Endothelial cell (in vitro differentiated cells): ENCODE measurements at regions not wholly inside any gene's neighbourhood (a gene's known extent, or its start where the extent isn't known, plus 50 kb on each side); places are given as distances from the start of the nearest gene placed in this dataset.

ENCODE experiments used
- DNase-seq: peaks from one replicate; pipeline ENCODE4 v3.0.0; 2021; ENCODE audit warnings: low spot score
- H3K27ac Mint-ChIP-seq: one replicate; pipeline ENCODE4 v1.8.0; 2021; ENCODE audit warnings: mixed read lengths, inconsistent platforms; ENCODE audit not compliant: unreplicated experiment
- H3K27me3 Mint-ChIP-seq: one replicate; pipeline ENCODE4 v1.8.0; 2021; ENCODE audit warnings: mild to moderate bottlenecking, moderate library complexity, mixed read lengths, inconsistent platforms; ENCODE audit not compliant: unreplicated experiment
- H3K36me3 Mint-ChIP-seq: one replicate; pipeline ENCODE4 v1.8.0; 2021; ENCODE audit warnings: mild to moderate bottlenecking, low read depth, mixed read lengths, inconsistent platforms; ENCODE audit not compliant: unreplicated experiment
- H3K4me1 Mint-ChIP-seq: one replicate; pipeline ENCODE4 v1.8.0; 2021; ENCODE audit warnings: mild to moderate bottlenecking, mixed read lengths, inconsistent platforms; ENCODE audit not compliant: unreplicated experiment
- H3K4me3 Mint-ChIP-seq: one replicate; pipeline ENCODE4 v1.8.0; 2021; ENCODE audit warnings: mild to moderate bottlenecking, mixed read lengths, inconsistent platforms; ENCODE audit not compliant: unreplicated experiment
- H3K9me3 Mint-ChIP-seq: one replicate; pipeline ENCODE4 v1.8.0; 2021; ENCODE audit warnings: mixed read lengths, inconsistent platforms; ENCODE audit not compliant: unreplicated experiment
- CTCF ChIP-seq: fragments of 200-600 bp; sonication (generic); IDR thresholded peaks from one replicate; pipeline ENCODE4 v1.5.0; 2021; ENCODE audit warnings: antibody characterized with exemption; ENCODE audit not compliant: unreplicated experiment

GRCh38 chr3:168628549-168628948, 532.8 kb upstream of the GOLIM4 start:
- H3K27me3 Mint-ChIP-seq = no peaks in the 10 kb centered on the region
- H3K4me1 Mint-ChIP-seq = no peaks in the 10 kb centered on the region
- no peak for TF ChIP-seq CTCF
- no peaks in the 10 kb centered on the region for H3K9me3 Mint-ChIP-seq
- H3K4me3 Mint-ChIP-seq = no peak overlapping the region
- H3K27ac Mint-ChIP-seq = no peak overlapping the region
- H3K36me3 Mint-ChIP-seq = no peaks in the 10 kb centered on the region
- DNase-seq = no peak

GRCh38 chr3:168625477-168625876, 529.8 kb upstream of the GOLIM4 start:
- H3K9me3 Mint-ChIP-seq = no peaks in the 10 kb centered on the region
- H3K36me3 Mint-ChIP-seq = no peaks in the 10 kb centered on the region
- no peak overlapping the region for H3K27ac Mint-ChIP-seq
- H3K4me3 Mint-ChIP-seq = no peak overlapping the region
- no peak for TF ChIP-seq CTCF
- H3K4me1 Mint-ChIP-seq = no peaks in the 10 kb centered on the region
- H3K27me3 Mint-ChIP-seq = no peaks in the 10 kb centered on the region
- DNase-seq = no peak

GRCh38 chr3:168624892-168625448, 529.2 kb upstream of the GOLIM4 start:
- H3K27me3 Mint-ChIP-seq = no peaks in the 10 kb centered on the region
- H3K9me3 Mint-ChIP-seq = no peaks in the 10 kb centered on the region
- H3K4me3 Mint-ChIP-seq = no peak overlapping the region
- no peak overlapping the region for H3K27ac Mint-ChIP-seq
- H3K36me3 Mint-ChIP-seq = no peaks in the 10 kb centered on the region
- H3K4me1 Mint-ChIP-seq = no peaks in the 10 kb centered on the region
- no peak for DNase-seq
- TF ChIP-seq CTCF = no peak

GRCh38 chr3:168624195-168624594, 528.5 kb upstream of the GOLIM4 start:
- Mint-ChIP-seq H3K27me3 (no peaks in the 10 kb centered on the region), H3K4me3 (no peak overlapping the region), H3K9me3 (no peaks in the 10 kb centered on the region), H3K27ac (no peak overlapping the region), H3K4me1 (no peaks in the 10 kb centered on the region), H3K36me3 (no peaks in the 10 kb centered on the region)
- DNase-seq = no peak
- no peak for TF ChIP-seq CTCF

GRCh38 chr3:168622795-168623194, 527.1 kb upstream of the GOLIM4 start:
- H3K27ac Mint-ChIP-seq = no peak overlapping the region
- no peaks in the 10 kb centered on the region for H3K4me1 Mint-ChIP-seq
- no peak overlapping the region for H3K4me3 Mint-ChIP-seq
- H3K9me3 Mint-ChIP-seq = no peaks in the 10 kb centered on the region
- no peak for TF ChIP-seq CTCF
- DNase-seq = no peak
- H3K27me3 Mint-ChIP-seq = no peaks in the 10 kb centered on the region
- H3K36me3 Mint-ChIP-seq = no peaks in the 10 kb centered on the region
